Peyer's patch (tissue), 4 donors: ENCODE measurements at regions not wholly inside any gene's neighbourhood (a gene's known extent, or its start where the extent isn't known, plus 50 kb on each side); places are given as distances from the start of the nearest gene placed in this dataset.

Experiments
- CTCF ChIP-seq, 6 experiments: fragments of 450-650 bp in 4 of 6; fragments of 200-600 bp in 2 of 6; sonication (generic) in 1 of 6; IDR thresholded peaks; one replicate each; pipeline ENCODE4 v1.5.1; 2017 to 2019; ENCODE audit warnings: antibody characterized with exemption in 6 of 6, mild to moderate bottlenecking in 3 of 6, moderate library complexity in 1 of 6
- POLR2A ChIP-seq, 2 donors: fragments of 450-650 bp; IDR thresholded peaks; one replicate each; pipeline ENCODE4 v1.5.1; 2017; ENCODE audit warnings: antibody characterized with exemption in 2 of 2, mild to moderate bottlenecking in 2 of 2, moderate library complexity in 2 of 2

GRCh38 chr7:113374955-113375354, 256.6 kb upstream of the SMIM30 start:
- TF ChIP-seq CTCF (IDR thresholded peaks at IDR 0.05), result no peak
- TF ChIP-seq POLR2A (IDR thresholded peaks at IDR 0.05), result no peak
